ENCODE measurements at regions not wholly inside any gene's neighbourhood (a gene's known extent, or its start where the extent isn't known, plus 50 kb on each side); places are given as distances from the start of the nearest gene placed in this dataset.

- no peak for TF ChIP-seq ZNF8 (CRISPR knock-in tag; IDR thresholded peaks at IDR 0.05)
- no peak for TF ChIP-seq CSRNP3 (CRISPR knock-in tag; IDR thresholded peaks at IDR 0.05)
- TF ChIP-seq ZFP30 (CRISPR knock-in tag; IDR thresholded peaks at IDR 0.05): no peak
- no peak for TF ChIP-seq CSDC2 (CRISPR knock-in tag; IDR thresholded peaks at IDR 0.05)
- TF ChIP-seq ZNF70 (CRISPR knock-in tag; IDR thresholded peaks at IDR 0.05): no peak
- TF ChIP-seq CREB5 (CRISPR knock-in tag; IDR thresholded peaks at IDR 0.05; ENCODE audit: low read depth): no peak
- TF ChIP-seq ZC3H10 (CRISPR knock-in tag; IDR thresholded peaks at IDR 0.05): no peak
- TF ChIP-seq OSR1 (CRISPR knock-in tag; IDR thresholded peaks at IDR 0.05): no peak
- no peak for TF ChIP-seq SNAI2 (CRISPR knock-in tag; IDR thresholded peaks at IDR 0.05)
- TF ChIP-seq ARNTL (CRISPR knock-in tag; IDR thresholded peaks at IDR 0.05; ENCODE audit: borderline replicate concordance, low read depth): no peak
- no peak for TF ChIP-seq ZFP3 (CRISPR knock-in tag; IDR thresholded peaks at IDR 0.05)
- TF ChIP-seq PATZ1 (CRISPR knock-in tag; IDR thresholded peaks at IDR 0.05; ENCODE audit: borderline replicate concordance): no peak
- no peak for TF ChIP-seq ISL1 (CRISPR knock-in tag; IDR thresholded peaks at IDR 0.05)
- no peak for TF ChIP-seq PPARA (CRISPR knock-in tag; IDR thresholded peaks at IDR 0.05; ENCODE audit: borderline replicate concordance)
- no peak for TF ChIP-seq RARB (CRISPR knock-in tag; IDR thresholded peaks at IDR 0.05)
- TF ChIP-seq TOX (CRISPR knock-in tag; IDR thresholded peaks at IDR 0.05; ENCODE audit: borderline replicate concordance): no peak
- no peak for TF ChIP-seq TCF4 (CRISPR knock-in tag; IDR thresholded peaks at IDR 0.05; ENCODE audit: borderline replicate concordance)
- TF ChIP-seq POU6F1 (CRISPR knock-in tag; IDR thresholded peaks at IDR 0.05; ENCODE audit: borderline replicate concordance, low read depth): no peak
- TF ChIP-seq ZNF565 (CRISPR knock-in tag; conservative IDR thresholded peaks at IDR 0.05; ENCODE audit: low read depth): no peak
- TF ChIP-seq BACH2 (CRISPR knock-in tag; IDR thresholded peaks at IDR 0.05; ENCODE audit: borderline replicate concordance): no peak
- ATAC-seq: no peak
Observed at GRCh38 chr1:101507547-101507971, 270.7 kb downstream of the S1PR1 start.

- TF ChIP-seq SNAI2 (CRISPR knock-in tag; IDR thresholded peaks at IDR 0.05) (no peak), ISL1 (CRISPR knock-in tag; IDR thresholded peaks at IDR 0.05) (no peak), ZNF70 (CRISPR knock-in tag; IDR thresholded peaks at IDR 0.05) (no peak), RARB (CRISPR knock-in tag; IDR thresholded peaks at IDR 0.05) (no peak), GLIS3 (CRISPR knock-in tag; IDR thresholded peaks at IDR 0.05) (no peak), TCF4 (CRISPR knock-in tag; IDR thresholded peaks at IDR 0.05; ENCODE audit: borderline replicate concordance) (no peak), POU6F1 (CRISPR knock-in tag; IDR thresholded peaks at IDR 0.05; ENCODE audit: borderline replicate concordance, low read depth) (no peak), TOX (CRISPR knock-in tag; IDR thresholded peaks at IDR 0.05; ENCODE audit: borderline replicate concordance) (no peak), ESRRG (CRISPR knock-in tag; IDR thresholded peaks at IDR 0.05) (no peak), ZFP30 (CRISPR knock-in tag; IDR thresholded peaks at IDR 0.05) (no peak)
Observed at GRCh38 chr1:101508913-101509312, 272.1 kb downstream of the S1PR1 start.

GRCh38 chr1:101509370-101509769 is 272.6 kb downstream of the S1PR1 start:
- ATAC-seq: no peak
- TF ChIP-seq SNAI2 (CRISPR knock-in tag; IDR thresholded peaks at IDR 0.05) (no peak), OSR1 (CRISPR knock-in tag; IDR thresholded peaks at IDR 0.05) (no peak), TCF4 (CRISPR knock-in tag; IDR thresholded peaks at IDR 0.05; ENCODE audit: borderline replicate concordance) (no peak), ARNTL (CRISPR knock-in tag; IDR thresholded peaks at IDR 0.05; ENCODE audit: borderline replicate concordance, low read depth) (no peak), ZNF565 (CRISPR knock-in tag; conservative IDR thresholded peaks at IDR 0.05; ENCODE audit: low read depth) (no peak), BACH2 (CRISPR knock-in tag; IDR thresholded peaks at IDR 0.05; ENCODE audit: borderline replicate concordance) (no peak), ISL1 (CRISPR knock-in tag; IDR thresholded peaks at IDR 0.05) (no peak), CREB5 (CRISPR knock-in tag; IDR thresholded peaks at IDR 0.05; ENCODE audit: low read depth) (no peak), TOX (CRISPR knock-in tag; IDR thresholded peaks at IDR 0.05; ENCODE audit: borderline replicate concordance) (no peak), ZNF70 (CRISPR knock-in tag; IDR thresholded peaks at IDR 0.05) (no peak), ZNF8 (CRISPR knock-in tag; IDR thresholded peaks at IDR 0.05) (no peak), ESRRG (CRISPR knock-in tag; IDR thresholded peaks at IDR 0.05) (no peak), ZC3H10 (CRISPR knock-in tag; IDR thresholded peaks at IDR 0.05) (no peak)
- TF ChIP-seq, protein P1, sequence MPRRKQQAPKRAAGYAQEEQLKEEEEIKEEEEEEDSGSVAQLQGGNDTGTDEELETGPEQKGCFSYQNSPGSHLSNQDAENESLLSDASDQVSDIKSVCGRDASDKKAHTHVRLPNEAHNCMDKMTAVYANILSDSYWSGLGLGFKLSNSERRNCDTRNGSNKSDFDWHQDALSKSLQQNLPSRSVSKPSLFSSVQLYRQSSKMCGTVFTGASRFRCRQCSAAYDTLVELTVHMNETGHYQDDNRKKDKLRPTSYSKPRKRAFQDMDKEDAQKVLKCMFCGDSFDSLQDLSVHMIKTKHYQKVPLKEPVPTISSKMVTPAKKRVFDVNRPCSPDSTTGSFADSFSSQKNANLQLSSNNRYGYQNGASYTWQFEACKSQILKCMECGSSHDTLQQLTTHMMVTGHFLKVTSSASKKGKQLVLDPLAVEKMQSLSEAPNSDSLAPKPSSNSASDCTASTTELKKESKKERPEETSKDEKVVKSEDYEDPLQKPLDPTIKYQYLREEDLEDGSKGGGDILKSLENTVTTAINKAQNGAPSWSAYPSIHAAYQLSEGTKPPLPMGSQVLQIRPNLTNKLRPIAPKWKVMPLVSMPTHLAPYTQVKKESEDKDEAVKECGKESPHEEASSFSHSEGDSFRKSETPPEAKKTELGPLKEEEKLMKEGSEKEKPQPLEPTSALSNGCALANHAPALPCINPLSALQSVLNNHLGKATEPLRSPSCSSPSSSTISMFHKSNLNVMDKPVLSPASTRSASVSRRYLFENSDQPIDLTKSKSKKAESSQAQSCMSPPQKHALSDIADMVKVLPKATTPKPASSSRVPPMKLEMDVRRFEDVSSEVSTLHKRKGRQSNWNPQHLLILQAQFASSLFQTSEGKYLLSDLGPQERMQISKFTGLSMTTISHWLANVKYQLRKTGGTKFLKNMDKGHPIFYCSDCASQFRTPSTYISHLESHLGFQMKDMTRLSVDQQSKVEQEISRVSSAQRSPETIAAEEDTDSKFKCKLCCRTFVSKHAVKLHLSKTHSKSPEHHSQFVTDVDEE (CRISPR knock-in tag; IDR thresholded peaks at IDR 0.05): no peak

More at GRCh38 chr1:101508913-101509312, 272.1 kb downstream of the S1PR1 start:
- ATAC-seq: no peak
